Central memory CD4-positive, alpha-beta T cell (primary cell): ENCODE measurements at regions not wholly inside any gene's neighbourhood (a gene's known extent, or its start where the extent isn't known, plus 50 kb on each side); places are given as distances from the start of the nearest gene placed in this dataset.
"Not testable (repeated sequence)": the region's sequence is repeated elsewhere in the genome, so short reads cannot be mapped to it uniquely, and the experiment has no call there.

ENCODE experiments used
- DNase-seq: peaks from one replicate; pipeline ENCODE4 v3.0.0; 2022

GRCh38 chrX:15114743-15115566 is 154.9 kb downstream of the ASB9 start:
- no peak for DNase-seq

DNA sequence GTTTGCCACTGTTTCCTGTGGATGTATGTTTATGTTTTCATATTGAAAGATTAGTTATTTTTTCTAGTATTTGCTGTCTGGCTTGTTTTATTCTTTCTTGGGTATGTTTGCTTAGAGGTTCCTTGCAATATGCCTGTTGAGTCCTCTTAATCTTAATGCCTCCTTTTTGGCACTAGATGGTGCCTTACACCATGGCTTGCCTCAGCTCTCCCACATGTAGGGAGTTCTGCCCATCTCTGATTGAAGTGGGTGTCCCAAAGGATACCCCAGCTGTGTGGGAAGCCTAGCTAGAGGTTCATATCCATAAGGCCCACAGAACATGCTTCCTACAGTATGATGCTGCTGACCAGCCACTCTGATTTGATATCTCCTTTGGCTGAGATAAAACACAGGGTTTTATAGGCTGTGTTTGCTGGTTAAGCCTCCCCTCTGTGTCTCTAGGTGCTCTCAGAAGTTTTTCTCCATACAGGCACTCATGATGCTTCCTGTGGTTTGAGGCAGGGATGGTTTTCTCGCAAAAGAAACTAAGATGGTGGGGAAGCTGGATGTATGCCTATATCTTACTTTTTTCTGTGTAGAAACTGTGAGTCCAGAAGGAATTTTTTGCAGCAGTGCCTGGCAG is 162.4 kb downstream of the ASB9 start:
- DNase-seq, result no peak

DNA sequence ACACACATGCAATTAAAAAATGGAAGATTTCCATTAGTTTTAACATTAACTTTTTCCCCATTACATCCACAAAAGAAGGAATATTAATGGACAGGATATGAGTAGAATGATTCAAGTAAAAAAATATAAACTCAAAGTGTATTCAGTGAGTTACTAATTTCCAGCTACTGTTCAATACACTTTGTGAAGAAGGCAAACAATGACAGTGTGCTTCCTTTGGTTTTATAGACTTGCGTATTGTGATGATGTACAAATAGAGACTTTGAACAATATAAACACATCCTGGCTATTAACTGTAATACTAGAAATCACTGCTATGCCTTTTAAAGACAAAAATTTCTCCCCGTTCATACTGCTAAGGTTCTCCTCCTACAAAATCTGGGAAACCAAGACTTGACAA is 171.4 kb downstream of the ASB9 start:
- no peak for DNase-seq

- DNase-seq, result no peak
Observed at GRCh38 chrX:15087747-15088146, 182.1 kb downstream of the ASB9 start.

- DNase-seq, result no peak
Observed at GRCh38 chrX:15073313-15073712, 196.6 kb downstream of the ASB9 start.

DNA sequence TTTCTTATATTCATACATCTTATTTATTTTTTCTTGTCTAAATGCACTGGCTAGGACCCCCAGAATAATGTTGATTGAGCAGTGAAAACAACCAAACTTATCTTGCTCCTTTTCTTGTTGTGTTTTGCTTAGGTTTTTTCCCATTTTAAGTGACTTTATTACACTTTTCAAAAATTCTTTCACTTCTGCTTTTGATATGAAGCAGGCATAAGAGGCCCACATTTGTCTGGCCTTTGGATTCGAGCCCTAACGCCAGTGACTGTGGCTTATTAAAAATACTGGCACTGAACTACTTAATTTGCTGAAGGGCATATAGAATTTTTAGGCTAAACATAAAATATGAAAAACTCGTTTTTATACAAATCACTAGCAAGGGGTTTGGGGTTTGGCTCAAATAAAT is 197.0 kb downstream of the ASB9 start:
- no peak for DNase-seq

DNA sequence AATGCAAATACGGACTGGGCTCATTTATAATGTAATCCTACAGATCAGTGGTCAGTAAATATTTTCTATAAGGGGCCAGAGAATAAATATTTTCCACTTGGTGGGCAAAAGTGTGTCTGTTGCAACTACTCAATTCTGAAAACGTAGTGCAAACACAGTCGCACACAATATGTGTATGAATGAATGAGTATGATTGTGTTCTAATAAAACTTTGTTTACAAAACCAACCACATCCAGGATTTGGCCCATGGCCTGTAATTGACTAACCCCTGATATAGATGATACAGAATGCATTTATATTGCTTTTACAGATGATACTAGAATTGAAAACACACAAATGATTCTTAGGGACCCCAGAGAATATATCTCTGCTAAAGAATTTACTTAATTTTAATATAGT is 197.6 kb downstream of the ASB9 start:
- no peak for DNase-seq

- DNase-seq, result no peak
Observed at GRCh38 chrX:15059474-15059873, 186.3 kb downstream of the MOSPD2 start.

DNA sequence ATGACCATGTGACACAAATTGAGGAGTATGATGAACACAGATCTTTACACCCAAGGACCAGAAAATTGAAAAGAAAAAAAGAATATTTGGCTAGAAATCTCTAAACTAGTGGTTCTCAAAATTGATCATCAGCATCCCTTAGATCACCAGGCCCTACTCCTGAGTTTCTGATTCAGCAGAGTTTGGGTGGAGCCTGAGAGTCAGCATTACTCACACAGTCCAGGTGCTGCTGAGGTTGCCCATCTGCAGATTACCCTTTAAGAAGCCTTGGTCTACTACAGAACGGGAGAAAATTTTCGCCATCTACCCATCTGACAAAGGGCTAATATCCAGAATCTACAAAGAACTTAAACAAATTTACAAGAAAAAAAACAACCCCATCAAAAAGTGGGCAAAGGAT is 182.8 kb downstream of the MOSPD2 start:
- DNase-seq, result no peak

GRCh38 chrX:15055146-15055930 is 182.1 kb downstream of the MOSPD2 start:
- DNase-seq, result no peak

- DNase-seq, result no peak
Observed at GRCh38 chrX:15050395-15050794, 177.2 kb downstream of the MOSPD2 start.

DNA sequence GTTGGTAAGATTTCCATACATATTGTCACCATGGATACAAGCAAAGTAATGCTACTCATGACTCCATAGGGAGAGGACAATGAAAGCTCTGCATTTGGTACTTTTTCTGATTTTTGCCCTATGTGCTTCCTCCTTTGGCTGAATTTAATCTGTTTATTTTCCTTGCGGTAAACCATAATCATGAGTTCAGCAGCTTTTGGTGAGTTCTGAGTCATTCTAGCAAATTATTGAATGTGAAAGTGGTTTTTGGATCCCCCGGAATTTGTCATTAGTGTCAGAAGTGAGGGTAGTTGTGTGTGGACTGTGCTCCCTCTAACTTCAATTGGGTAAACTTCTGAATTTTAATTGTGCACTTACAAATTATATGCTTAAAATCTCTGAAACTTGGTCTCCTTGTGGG is 170.3 kb downstream of the MOSPD2 start:
- no peak for DNase-seq

GRCh38 chrX:15033917-15034316 is 160.7 kb downstream of the MOSPD2 start:
- DNase-seq, result no peak

DNA sequence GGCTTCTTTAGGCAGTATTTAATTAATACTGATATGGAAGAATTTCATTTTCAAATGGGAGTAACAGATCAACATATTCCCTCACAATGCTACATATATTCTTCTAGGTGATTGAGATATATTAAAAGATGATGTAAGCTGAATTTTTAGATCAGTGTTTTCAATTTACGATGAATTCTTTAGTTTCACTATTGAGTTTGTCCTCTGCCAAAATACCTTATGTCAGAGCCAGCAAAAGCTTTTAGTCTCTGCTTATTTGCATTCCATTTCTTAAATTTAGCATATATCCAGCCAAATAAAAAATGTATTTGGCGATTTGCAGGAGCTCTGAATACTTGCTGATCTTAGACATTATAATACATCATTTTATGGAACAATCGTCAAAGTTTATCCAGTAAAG is 144.3 kb downstream of the MOSPD2 start:
- DNase-seq, result no peak

DNA sequence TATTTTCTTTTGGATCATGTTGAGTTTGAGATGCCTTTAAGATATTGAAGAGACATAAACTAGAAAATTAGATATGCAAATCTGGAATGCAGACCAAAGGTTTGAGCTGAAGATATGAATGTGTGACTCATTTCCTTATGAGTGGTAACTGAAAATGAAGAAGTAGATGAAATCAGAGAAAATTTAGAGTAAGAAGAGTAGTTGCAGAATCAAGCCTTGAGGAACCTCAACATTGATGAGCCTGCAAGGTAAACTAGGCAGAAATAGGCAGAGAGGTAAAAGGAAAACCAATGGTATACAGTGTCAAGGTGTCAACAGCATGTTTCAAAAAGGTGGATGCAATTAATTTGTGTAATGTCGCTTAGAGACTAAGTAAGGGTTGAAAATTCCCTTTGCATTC is 142.8 kb downstream of the MOSPD2 start:
- no peak for DNase-seq

GRCh38 chrX:15014281-15014680 is 141.1 kb downstream of the MOSPD2 start:
- DNase-seq, result no peak

- DNase-seq, result no peak
Observed at GRCh38 chrX:15013461-15013860, 140.2 kb downstream of the MOSPD2 start.

DNA sequence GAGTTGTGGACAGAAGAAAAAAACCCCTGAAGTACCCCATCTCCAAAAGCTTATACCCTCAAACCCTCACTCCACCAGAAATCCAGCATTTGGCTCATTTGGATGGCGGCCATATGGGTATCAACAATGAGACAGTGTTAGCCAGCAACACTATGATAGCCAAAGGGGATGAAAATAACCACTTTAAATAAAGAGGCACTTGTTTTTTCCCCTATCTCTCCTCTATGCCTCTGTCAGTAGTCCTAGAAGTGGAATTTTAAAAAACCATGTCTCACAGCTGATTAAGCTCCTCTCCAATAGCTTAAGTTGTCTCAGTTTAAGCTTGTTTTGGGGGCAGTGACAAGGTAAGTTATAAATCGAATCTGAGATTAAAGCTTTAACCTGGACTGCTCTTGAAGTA is 124.0 kb downstream of the MOSPD2 start:
- no peak for DNase-seq

DNA sequence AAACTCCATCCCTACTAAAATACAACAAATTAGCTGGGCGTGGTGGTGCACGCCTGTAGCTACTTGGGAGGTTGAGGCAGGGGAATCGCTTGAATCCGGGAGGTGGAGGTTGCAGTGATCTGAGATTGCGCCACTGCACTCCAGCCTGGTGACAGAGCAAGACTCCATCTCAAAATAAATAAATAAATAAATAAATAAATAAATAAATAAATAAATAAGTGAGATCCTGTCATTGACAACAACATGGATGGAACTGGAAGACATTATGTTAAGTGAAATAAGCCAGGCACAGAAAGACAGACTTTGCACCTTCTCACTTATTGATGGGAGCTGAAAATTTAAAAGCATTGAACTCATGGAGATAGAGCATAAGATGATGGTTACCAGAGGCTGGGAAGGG is 111.2 kb downstream of the MOSPD2 start:
- DNase-seq, result not testable (repeated sequence)
